ENCODE measurements at regions not wholly inside any gene's neighbourhood (a gene's known extent, or its start where the extent isn't known, plus 50 kb on each side); places are given as distances from the start of the nearest gene placed in this dataset.

- DNase-seq (ENCODE audit: low read depth, low spot score): no peak
These were observed 285.3 kb downstream of the FAM43A start for GRCh38 chr3:194971009-194971408.

GRCh38 chr3:194971965-194972364 is 286.3 kb downstream of the FAM43A start:
- DNase-seq (ENCODE audit: low read depth, low spot score): no peak

- DNase-seq (ENCODE audit: low read depth, low spot score): no peak
These were observed 287.0 kb downstream of the FAM43A start for GRCh38 chr3:194972641-194973040.

GRCh38 chr3:194973366-194974000 is 287.8 kb downstream of the FAM43A start:
- DNase-seq (ENCODE audit: low read depth, low spot score): no peak

GRCh38 chr3:194974468-194975135 is 288.9 kb downstream of the FAM43A start:
- DNase-seq (ENCODE audit: low read depth, low spot score): no peak

GRCh38 chr3:194976049-194976451 is 290.4 kb downstream of the FAM43A start:
- no peak for DNase-seq (ENCODE audit: low read depth, low spot score)

- DNase-seq (ENCODE audit: low read depth, low spot score): no peak
These were observed 291.2 kb downstream of the FAM43A start for GRCh38 chr3:194976874-194977273.

- no peak for DNase-seq (ENCODE audit: low read depth, low spot score)
These were observed 291.7 kb downstream of the FAM43A start for GRCh38 chr3:194977356-194977755.

- DNase-seq (ENCODE audit: low read depth, low spot score): no peak
These were observed 291.8 kb downstream of the XXYLT1 start for GRCh38 chr3:194979173-194979572.

- no peak for DNase-seq (ENCODE audit: low read depth, low spot score)
These were observed 288.5 kb downstream of the XXYLT1 start for GRCh38 chr3:194982472-194982871.

- no peak for DNase-seq (ENCODE audit: low read depth, low spot score)
These were observed 287.8 kb downstream of the XXYLT1 start for GRCh38 chr3:194983121-194983520.

- no peak for DNase-seq (ENCODE audit: low read depth, low spot score)
These were observed 287.3 kb downstream of the XXYLT1 start for GRCh38 chr3:194983620-194984019.

GRCh38 chr3:194984066-194984465 is 286.9 kb downstream of the XXYLT1 start:
- DNase-seq (ENCODE audit: low read depth, low spot score): no peak

GRCh38 chr3:194984622-194985021 is 286.3 kb downstream of the XXYLT1 start:
- no peak for DNase-seq (ENCODE audit: low read depth, low spot score)

GRCh38 chr3:194985031-194985578 is 285.9 kb downstream of the XXYLT1 start:
- DNase-seq (ENCODE audit: low read depth, low spot score): no peak

GRCh38 chr3:194986208-194987043 is 284.5 kb downstream of the XXYLT1 start:
- no peak for DNase-seq (ENCODE audit: low read depth, low spot score)

- DNase-seq (ENCODE audit: low read depth, low spot score): no peak
These were observed 283.1 kb downstream of the XXYLT1 start for GRCh38 chr3:194987571-194988494.

GRCh38 chr3:194988495-194989165 is 282.3 kb downstream of the XXYLT1 start:
- DNase-seq (ENCODE audit: low read depth, low spot score): no peak

- DNase-seq (ENCODE audit: low read depth, low spot score): no peak
These were observed 281.7 kb downstream of the XXYLT1 start for GRCh38 chr3:194989241-194989640.

GRCh38 chr3:194990454-194991337 is 280.3 kb downstream of the XXYLT1 start:
- no peak for DNase-seq (ENCODE audit: low read depth, low spot score)

Measured in smooth muscle cell of the brain vasculature (primary cell).